ENCODE measurements at regions not wholly inside any gene's neighbourhood (a gene's known extent, or its start where the extent isn't known, plus 50 kb on each side); places are given as distances from the start of the nearest gene placed in this dataset.

- H3K4me3 ChIP-seq (ENCODE audit: insufficient read length, low read depth), result no peak overlapping the region
- H3K36me3 ChIP-seq (ENCODE audit: insufficient read depth, insufficient read length, low read length), result no peaks in the 10 kb centered on the region
- H3K27me3 ChIP-seq (ENCODE audit: insufficient read depth, insufficient read length), result no peaks in the 10 kb centered on the region
- no peak for DNase-seq (ENCODE audit: low read depth, low spot score)
- TF ChIP-seq ZNF274 (IDR thresholded peaks at IDR 0.05; ENCODE audit: low read depth, low read length) (no peak), YY1 (IDR thresholded peaks at IDR 0.05; ENCODE audit: insufficient read depth, insufficient read length) (no peak), SUZ12 (IDR thresholded peaks at IDR 0.05; ENCODE audit: extremely low read depth, insufficient read depth, insufficient read length) (no peak)
- H3K9ac ChIP-seq (ENCODE audit: insufficient read length, low read depth), result no peak overlapping the region
- H3K9me3 ChIP-seq (ENCODE audit: insufficient read depth, low read length), result no peaks in the 10 kb centered on the region
- H3K4me1 ChIP-seq (ENCODE audit: insufficient read depth, insufficient read length), result no peaks in the 10 kb centered on the region
Observed at GRCh38 chr5:89457411-89458331, 574.7 kb upstream of the MEF2C start.

GRCh38 chr5:89452081-89452480, 569.1 kb upstream of the MEF2C start:
- no peak for DNase-seq (ENCODE audit: low read depth, low spot score)
- Histone ChIP-seq H3K36me3 (ENCODE audit: insufficient read depth, insufficient read length, low read length) (no peaks in the 10 kb centered on the region), H3K27me3 (ENCODE audit: insufficient read depth, insufficient read length) (no peaks in the 10 kb centered on the region), H3K9ac (ENCODE audit: insufficient read length, low read depth) (no peak overlapping the region), H3K4me1 (ENCODE audit: insufficient read depth, insufficient read length) (no peaks in the 10 kb centered on the region), H3K9me3 (ENCODE audit: insufficient read depth, low read length) (no peaks in the 10 kb centered on the region), H3K4me3 (ENCODE audit: insufficient read length, low read depth) (no peak overlapping the region)
- TF ChIP-seq SUZ12 (IDR thresholded peaks at IDR 0.05; ENCODE audit: extremely low read depth, insufficient read depth, insufficient read length) (no peak), YY1 (IDR thresholded peaks at IDR 0.05; ENCODE audit: insufficient read depth, insufficient read length) (no peak), ZNF274 (IDR thresholded peaks at IDR 0.05; ENCODE audit: low read depth, low read length) (no peak)

GRCh38 chr5:89451263-89451662, 568.3 kb upstream of the MEF2C start:
- no peak overlapping the region for H3K4me3 ChIP-seq (ENCODE audit: insufficient read length, low read depth)
- H3K9ac ChIP-seq (ENCODE audit: insufficient read length, low read depth), result no peak overlapping the region
- H3K36me3 ChIP-seq (ENCODE audit: insufficient read depth, insufficient read length, low read length), result no peaks in the 10 kb centered on the region
- no peak for DNase-seq (ENCODE audit: low read depth, low spot score)
- no peaks in the 10 kb centered on the region for H3K27me3 ChIP-seq (ENCODE audit: insufficient read depth, insufficient read length)
- H3K4me1 ChIP-seq (ENCODE audit: insufficient read depth, insufficient read length), result no peaks in the 10 kb centered on the region
- TF ChIP-seq YY1 (IDR thresholded peaks at IDR 0.05; ENCODE audit: insufficient read depth, insufficient read length) (no peak), SUZ12 (IDR thresholded peaks at IDR 0.05; ENCODE audit: extremely low read depth, insufficient read depth, insufficient read length) (no peak), ZNF274 (IDR thresholded peaks at IDR 0.05; ENCODE audit: low read depth, low read length) (no peak)
- H3K9me3 ChIP-seq (ENCODE audit: insufficient read depth, low read length), result no peaks in the 10 kb centered on the region

- H3K27me3 ChIP-seq (ENCODE audit: insufficient read depth, insufficient read length), result no peaks in the 10 kb centered on the region
- DNase-seq (ENCODE audit: low read depth, low spot score), result no peak
Observed at GRCh38 chr5:89450149-89450538, 567.2 kb upstream of the MEF2C start.

GRCh38 chr5:89449392-89450148, 566.6 kb upstream of the MEF2C start:
- no peaks in the 10 kb centered on the region for H3K27me3 ChIP-seq (ENCODE audit: insufficient read depth, insufficient read length)
- H3K9me3 ChIP-seq (ENCODE audit: insufficient read depth, low read length), result no peaks in the 10 kb centered on the region
- H3K4me1 ChIP-seq (ENCODE audit: insufficient read depth, insufficient read length), result no peaks in the 10 kb centered on the region
- no peaks in the 10 kb centered on the region for H3K36me3 ChIP-seq (ENCODE audit: insufficient read depth, insufficient read length, low read length)
- no peak overlapping the region for H3K9ac ChIP-seq (ENCODE audit: insufficient read length, low read depth)
- DNase-seq (ENCODE audit: low read depth, low spot score), result no peak
- TF ChIP-seq SUZ12 (IDR thresholded peaks at IDR 0.05; ENCODE audit: extremely low read depth, insufficient read depth, insufficient read length) (no peak), YY1 (IDR thresholded peaks at IDR 0.05; ENCODE audit: insufficient read depth, insufficient read length) (no peak), ZNF274 (IDR thresholded peaks at IDR 0.05; ENCODE audit: low read depth, low read length) (no peak)
- no peak overlapping the region for H3K4me3 ChIP-seq (ENCODE audit: insufficient read length, low read depth)

More at GRCh38 chr5:89450149-89450538, 567.2 kb upstream of the MEF2C start:
- Histone ChIP-seq H3K4me3 (ENCODE audit: insufficient read length, low read depth) (no peak overlapping the region), H3K9ac (ENCODE audit: insufficient read length, low read depth) (no peak overlapping the region), H3K9me3 (ENCODE audit: insufficient read depth, low read length) (no peaks in the 10 kb centered on the region), H3K36me3 (ENCODE audit: insufficient read depth, insufficient read length, low read length) (no peaks in the 10 kb centered on the region), H3K4me1 (ENCODE audit: insufficient read depth, insufficient read length) (no peaks in the 10 kb centered on the region)
- TF ChIP-seq YY1 (IDR thresholded peaks at IDR 0.05; ENCODE audit: insufficient read depth, insufficient read length) (no peak), ZNF274 (IDR thresholded peaks at IDR 0.05; ENCODE audit: low read depth, low read length) (no peak)

- no peaks in the 10 kb centered on the region for H3K27me3 ChIP-seq (ENCODE audit: insufficient read depth, insufficient read length)
- no peaks in the 10 kb centered on the region for H3K9me3 ChIP-seq (ENCODE audit: insufficient read depth, low read length)
- no peak overlapping the region for H3K9ac ChIP-seq (ENCODE audit: insufficient read length, low read depth)
- TF ChIP-seq SUZ12 (IDR thresholded peaks at IDR 0.05; ENCODE audit: extremely low read depth, insufficient read depth, insufficient read length), result no peak
- no peak for TF ChIP-seq ZNF274 (IDR thresholded peaks at IDR 0.05; ENCODE audit: low read depth, low read length)
- no peak for TF ChIP-seq YY1 (IDR thresholded peaks at IDR 0.05; ENCODE audit: insufficient read depth, insufficient read length)
- H3K4me1 ChIP-seq (ENCODE audit: insufficient read depth, insufficient read length), result no peaks in the 10 kb centered on the region
- no peak for DNase-seq (ENCODE audit: low read depth, low spot score)
- no peaks in the 10 kb centered on the region for H3K36me3 ChIP-seq (ENCODE audit: insufficient read depth, insufficient read length, low read length)
- no peak overlapping the region for H3K4me3 ChIP-seq (ENCODE audit: insufficient read length, low read depth)
Observed at GRCh38 chr5:89447027-89447426, 564.0 kb upstream of the MEF2C start.

- no peak for DNase-seq (ENCODE audit: low read depth, low spot score)
- no peaks in the 10 kb centered on the region for H3K4me1 ChIP-seq (ENCODE audit: insufficient read depth, insufficient read length)
- H3K4me3 ChIP-seq (ENCODE audit: insufficient read length, low read depth), result no peak overlapping the region
- TF ChIP-seq SUZ12 (IDR thresholded peaks at IDR 0.05; ENCODE audit: extremely low read depth, insufficient read depth, insufficient read length), result no peak
- no peak for TF ChIP-seq YY1 (IDR thresholded peaks at IDR 0.05; ENCODE audit: insufficient read depth, insufficient read length)
- no peak for TF ChIP-seq ZNF274 (IDR thresholded peaks at IDR 0.05; ENCODE audit: low read depth, low read length)
- H3K9me3 ChIP-seq (ENCODE audit: insufficient read depth, low read length), result no peaks in the 10 kb centered on the region
- no peaks in the 10 kb centered on the region for H3K27me3 ChIP-seq (ENCODE audit: insufficient read depth, insufficient read length)
- no peak overlapping the region for H3K9ac ChIP-seq (ENCODE audit: insufficient read length, low read depth)
- no peaks in the 10 kb centered on the region for H3K36me3 ChIP-seq (ENCODE audit: insufficient read depth, insufficient read length, low read length)
Observed at GRCh38 chr5:89445106-89445745, 562.2 kb upstream of the MEF2C start.

All from NT2/D1 (cell line).